Nephron (organoid): ENCODE measurements at regions not wholly inside any gene's neighbourhood (a gene's known extent, or its start where the extent isn't known, plus 50 kb on each side); places are given as distances from the start of the nearest gene placed in this dataset.

Experiments
- H3K27ac Mint-ChIP-seq, 3 experiments: 2 replicates each; pipeline ENCODE4 v1.8.0; 2020; ENCODE audit warnings: mixed read lengths in 3 of 3, mild to moderate bottlenecking in 2 of 3, moderate library complexity in 1 of 3
- H3K27me3 Mint-ChIP-seq: 2 replicates; pipeline ENCODE4 v1.8.0; 2021; ENCODE audit warnings: low read depth, mild to moderate bottlenecking, moderate library complexity, mixed read lengths
- H3K36me3 Mint-ChIP-seq: 2 replicates; pipeline ENCODE4 v1.8.0; 2020; ENCODE audit warnings: low read depth, mixed read lengths
- H3K4me1 Mint-ChIP-seq: 2 replicates; pipeline ENCODE4 v1.8.0; 2020; ENCODE audit warnings: mixed read lengths
- H3K4me3 Mint-ChIP-seq, 3 experiments: 2 replicates each; pipeline ENCODE4 v1.8.0; 2020; ENCODE audit warnings: mild to moderate bottlenecking in 3 of 3, mixed read lengths in 3 of 3, moderate library complexity in 2 of 3
- H3K9me3 Mint-ChIP-seq: 2 replicates; pipeline ENCODE4 v1.8.0; 2020; ENCODE audit warnings: mixed read lengths
- CTCF ChIP-seq, 3 experiments: fragments of 200-600 bp; sonication (generic); IDR thresholded peaks; one replicate each; pipeline ENCODE4 v1.5.0; 2021; ENCODE audit warnings: antibody characterized with exemption in 3 of 3; ENCODE audit not compliant: unreplicated experiment in 3 of 3

GRCh38 chr5:116824751-116825438 lies 250.3 kb upstream of the SEMA6A start:
- Mint-ChIP-seq H3K4me1 (peaks cover 5% of the 10 kb centered on the region), H3K27me3 (no peaks in the 10 kb centered on the region), H3K4me3 (no peak overlapping the region), H3K27ac (no peak overlapping the region), H3K9me3 (no peaks in the 10 kb centered on the region), H3K36me3 (no peaks in the 10 kb centered on the region)
- no peak for TF ChIP-seq CTCF (IDR thresholded peaks at IDR 0.05; ENCODE audit: unreplicated experiment in 3 of 3)

GRCh38 chr5:116814626-116815385 lies 240.2 kb upstream of the SEMA6A start:
- H3K36me3 Mint-ChIP-seq, result no peaks in the 10 kb centered on the region
- H3K4me3 Mint-ChIP-seq, result no peak overlapping the region
- no peak for TF ChIP-seq CTCF (IDR thresholded peaks at IDR 0.05; ENCODE audit: unreplicated experiment in 3 of 3)
- peaks cover 18% of the 10 kb centered on the region for H3K4me1 Mint-ChIP-seq
- H3K27ac Mint-ChIP-seq, result peak overlapping the region in 2 of 3 experiments; percentile 9 to 43
- H3K9me3 Mint-ChIP-seq, result no peaks in the 10 kb centered on the region
- H3K27me3 Mint-ChIP-seq, result no peaks in the 10 kb centered on the region

GRCh38 chr5:116813906-116814305 lies 239.3 kb upstream of the SEMA6A start:
- H3K27me3 Mint-ChIP-seq, result no peaks in the 10 kb centered on the region
- peaks cover 18% of the 10 kb centered on the region for H3K4me1 Mint-ChIP-seq
- no peaks in the 10 kb centered on the region for H3K9me3 Mint-ChIP-seq

GRCh38 chr5:116813356-116813755 lies 238.7 kb upstream of the SEMA6A start:
- Mint-ChIP-seq H3K36me3 (no peaks in the 10 kb centered on the region), H3K9me3 (no peaks in the 10 kb centered on the region), H3K27me3 (no peaks in the 10 kb centered on the region), H3K4me3 (no peak overlapping the region), H3K27ac (no peak overlapping the region), H3K4me1 (peaks cover 18% of the 10 kb centered on the region)
- no peak for TF ChIP-seq CTCF (IDR thresholded peaks at IDR 0.05; ENCODE audit: unreplicated experiment in 3 of 3)

More at GRCh38 chr5:116813906-116814305, 239.3 kb upstream of the SEMA6A start:
- no peaks in the 10 kb centered on the region for H3K36me3 Mint-ChIP-seq
- TF ChIP-seq CTCF (IDR thresholded peaks at IDR 0.05; ENCODE audit: unreplicated experiment in 3 of 3), result no peak
- no peak overlapping the region for H3K4me3 Mint-ChIP-seq
- H3K27ac Mint-ChIP-seq, result peak overlapping the region in 1 of 3 experiments; percentile 43

GRCh38 chr5:116810951-116811350 lies 236.3 kb upstream of the SEMA6A start:
- Mint-ChIP-seq H3K4me3 (no peak overlapping the region), H3K4me1 (peaks cover 23% of the 10 kb centered on the region), H3K27ac (no peak overlapping the region), H3K9me3 (no peaks in the 10 kb centered on the region), H3K36me3 (no peaks in the 10 kb centered on the region), H3K27me3 (no peaks in the 10 kb centered on the region)
- TF ChIP-seq CTCF (IDR thresholded peaks at IDR 0.05; ENCODE audit: unreplicated experiment in 3 of 3), result no peak
